CD4-positive, alpha-beta T cell treated with Interleukin-6 at 100 ng/mL for 8 hours (primary cell): ENCODE measurements at regions not wholly inside any gene's neighbourhood (a gene's known extent, or its start where the extent isn't known, plus 50 kb on each side); places are given as distances from the start of the nearest gene placed in this dataset.

Source experiments
- DNase-seq: peaks from one replicate; pipeline ENCODE4 v3.0.0-alpha.2; 2020; ENCODE audit warnings: mixed read lengths, low spot score

GRCh38 chr6:141677598-141678211 is 455.0 kb upstream of the GJE1 start:
- peak; percentile 4 for DNase-seq

- DNase-seq: no peak
These were observed 456.8 kb upstream of the GJE1 start for GRCh38 chr6:141675957-141676356.

- DNase-seq: no peak
These were observed 463.6 kb upstream of the GJE1 start for GRCh38 chr6:141669141-141669540.

- DNase-seq: no peak
These were observed 465.0 kb upstream of the GJE1 start for GRCh38 chr6:141667580-141668309.

- no peak for DNase-seq
These were observed 466.5 kb upstream of the GJE1 start for GRCh38 chr6:141666187-141666586.

GRCh38 chr6:141664744-141665143 is 468.0 kb upstream of the GJE1 start:
- DNase-seq: no peak

GRCh38 chr6:141659582-141659981 is 473.1 kb upstream of the GJE1 start:
- DNase-seq: no peak

GRCh38 chr6:141658696-141659095 is 474.0 kb upstream of the GJE1 start:
- no peak for DNase-seq

- DNase-seq: no peak
These were observed 474.9 kb upstream of the GJE1 start for GRCh38 chr6:141657812-141658211.

GRCh38 chr6:141653590-141653989 is 479.1 kb upstream of the GJE1 start:
- DNase-seq: no peak

- no peak for DNase-seq
These were observed 490.8 kb upstream of the GJE1 start for GRCh38 chr6:141641951-141642350.

GRCh38 chr6:141641406-141641805 is 491.3 kb upstream of the GJE1 start:
- DNase-seq: no peak

GRCh38 chr6:141635621-141636020 is 497.1 kb upstream of the GJE1 start:
- no peak for DNase-seq

- DNase-seq: no peak
These were observed 498.5 kb upstream of the GJE1 start for GRCh38 chr6:141634269-141634668.

GRCh38 chr6:141624301-141624700 is 508.4 kb upstream of the GJE1 start:
- DNase-seq: no peak

GRCh38 chr6:141618180-141618581 is 514.5 kb upstream of the GJE1 start:
- DNase-seq: no peak

- no peak for DNase-seq
These were observed 522.0 kb upstream of the GJE1 start for GRCh38 chr6:141610741-141611140.

- DNase-seq: no peak
These were observed 524.8 kb upstream of the GJE1 start for GRCh38 chr6:141607956-141608355.

- DNase-seq: no peak
These were observed 534.2 kb upstream of the GJE1 start for GRCh38 chr6:141598487-141598886.

- DNase-seq: no peak
These were observed 537.9 kb upstream of the GJE1 start for GRCh38 chr6:141594874-141595273.

GRCh38 chr6:141593311-141593710 is 539.4 kb upstream of the GJE1 start:
- no peak for DNase-seq

GRCh38 chr6:141587482-141588266 is 545.1 kb upstream of the GJE1 start:
- DNase-seq: no peak

GRCh38 chr6:141580988-141581552 is 551.7 kb upstream of the GJE1 start:
- no peak for DNase-seq
